ENCODE measurements at regions not wholly inside any gene's neighbourhood (a gene's known extent, or its start where the extent isn't known, plus 50 kb on each side); places are given as distances from the start of the nearest gene placed in this dataset.

DNA sequence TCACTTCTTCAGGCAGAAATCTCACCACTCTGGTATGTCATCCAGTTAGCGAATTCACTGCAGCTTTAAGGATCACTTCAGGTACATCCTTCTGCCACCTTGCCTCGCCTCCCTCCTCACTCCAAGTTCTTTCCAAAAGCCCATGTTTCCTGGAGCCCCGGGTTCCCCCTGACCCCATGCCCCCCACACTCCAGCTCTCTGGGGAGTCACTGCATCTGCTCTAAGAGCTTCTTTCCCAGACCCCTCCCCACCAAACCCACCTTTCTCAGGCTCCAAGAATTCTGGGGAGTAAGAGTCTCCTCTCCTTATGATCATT lies 969.5 kb upstream of the ZNF722 start:
- POLR2A ChIA-PET: no interaction called here
- no peak overlapping the region for H3K27ac ChIP-seq (ENCODE audit: low read length)
- DNase-seq (ENCODE audit: low read depth, low spot score) (no peak), ATAC-seq (no peak)
- no TSS peak for BruUV-seq (replicated peaks)
- CTCF ChIA-PET: no interaction called here
- no peaks in the 10 kb centered on the region for H3K27me3 ChIP-seq (ENCODE audit: control insufficient read depth, insufficient read depth, low read length)
- H3K4me1 ChIP-seq (ENCODE audit: control insufficient read depth, insufficient read depth, low read length): no peaks in the 10 kb centered on the region
- in situ Hi-C loops (cut with HindIII; ENCODE audit: low pct_unique_long_range_greater_than_20kb, low sequenced_read_pairs): no loop called here
- intact Hi-C loops (cut with micrococcal nuclease; ENCODE audit: unreplicated experiment): no loop called here
- H3K36me3 ChIP-seq (ENCODE audit: control insufficient read depth, insufficient read depth, low read length): no peaks in the 10 kb centered on the region
- no peak overlapping the region for H3K4me3 ChIP-seq (ENCODE audit: low read depth in 2 of 2, low read length in 2 of 2)
- TF ChIP-seq POLR2AphosphoS5 (IDR thresholded peaks at IDR 0.05; ENCODE audit: low read depth, low read length) (no peak), SIN3A (IDR thresholded peaks at IDR 0.05; ENCODE audit: borderline replicate concordance, insufficient read depth, low read depth, low read length) (no peak), TCF7L2 (IDR thresholded peaks at IDR 0.05; ENCODE audit: low read depth, low read length) (no peak)
- TF ChIP-seq, protein P1, sequence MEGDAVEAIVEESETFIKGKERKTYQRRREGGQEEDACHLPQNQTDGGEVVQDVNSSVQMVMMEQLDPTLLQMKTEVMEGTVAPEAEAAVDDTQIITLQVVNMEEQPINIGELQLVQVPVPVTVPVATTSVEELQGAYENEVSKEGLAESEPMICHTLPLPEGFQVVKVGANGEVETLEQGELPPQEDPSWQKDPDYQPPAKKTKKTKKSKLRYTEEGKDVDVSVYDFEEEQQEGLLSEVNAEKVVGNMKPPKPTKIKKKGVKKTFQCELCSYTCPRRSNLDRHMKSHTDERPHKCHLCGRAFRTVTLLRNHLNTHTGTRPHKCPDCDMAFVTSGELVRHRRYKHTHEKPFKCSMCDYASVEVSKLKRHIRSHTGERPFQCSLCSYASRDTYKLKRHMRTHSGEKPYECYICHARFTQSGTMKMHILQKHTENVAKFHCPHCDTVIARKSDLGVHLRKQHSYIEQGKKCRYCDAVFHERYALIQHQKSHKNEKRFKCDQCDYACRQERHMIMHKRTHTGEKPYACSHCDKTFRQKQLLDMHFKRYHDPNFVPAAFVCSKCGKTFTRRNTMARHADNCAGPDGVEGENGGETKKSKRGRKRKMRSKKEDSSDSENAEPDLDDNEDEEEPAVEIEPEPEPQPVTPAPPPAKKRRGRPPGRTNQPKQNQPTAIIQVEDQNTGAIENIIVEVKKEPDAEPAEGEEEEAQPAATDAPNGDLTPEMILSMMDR (IDR thresholded peaks at IDR 0.05): no peak
- TF ChIP-seq, protein P2, sequence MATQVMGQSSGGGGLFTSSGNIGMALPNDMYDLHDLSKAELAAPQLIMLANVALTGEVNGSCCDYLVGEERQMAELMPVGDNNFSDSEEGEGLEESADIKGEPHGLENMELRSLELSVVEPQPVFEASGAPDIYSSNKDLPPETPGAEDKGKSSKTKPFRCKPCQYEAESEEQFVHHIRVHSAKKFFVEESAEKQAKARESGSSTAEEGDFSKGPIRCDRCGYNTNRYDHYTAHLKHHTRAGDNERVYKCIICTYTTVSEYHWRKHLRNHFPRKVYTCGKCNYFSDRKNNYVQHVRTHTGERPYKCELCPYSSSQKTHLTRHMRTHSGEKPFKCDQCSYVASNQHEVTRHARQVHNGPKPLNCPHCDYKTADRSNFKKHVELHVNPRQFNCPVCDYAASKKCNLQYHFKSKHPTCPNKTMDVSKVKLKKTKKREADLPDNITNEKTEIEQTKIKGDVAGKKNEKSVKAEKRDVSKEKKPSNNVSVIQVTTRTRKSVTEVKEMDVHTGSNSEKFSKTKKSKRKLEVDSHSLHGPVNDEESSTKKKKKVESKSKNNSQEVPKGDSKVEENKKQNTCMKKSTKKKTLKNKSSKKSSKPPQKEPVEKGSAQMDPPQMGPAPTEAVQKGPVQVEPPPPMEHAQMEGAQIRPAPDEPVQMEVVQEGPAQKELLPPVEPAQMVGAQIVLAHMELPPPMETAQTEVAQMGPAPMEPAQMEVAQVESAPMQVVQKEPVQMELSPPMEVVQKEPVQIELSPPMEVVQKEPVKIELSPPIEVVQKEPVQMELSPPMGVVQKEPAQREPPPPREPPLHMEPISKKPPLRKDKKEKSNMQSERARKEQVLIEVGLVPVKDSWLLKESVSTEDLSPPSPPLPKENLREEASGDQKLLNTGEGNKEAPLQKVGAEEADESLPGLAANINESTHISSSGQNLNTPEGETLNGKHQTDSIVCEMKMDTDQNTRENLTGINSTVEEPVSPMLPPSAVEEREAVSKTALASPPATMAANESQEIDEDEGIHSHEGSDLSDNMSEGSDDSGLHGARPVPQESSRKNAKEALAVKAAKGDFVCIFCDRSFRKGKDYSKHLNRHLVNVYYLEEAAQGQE (IDR thresholded peaks at IDR 0.05; ENCODE audit: insufficient read depth in 1 of 2, low read depth in 2 of 2, low read length in 1 of 2): no peak
- peaks cover 3% of the 10 kb centered on the region; the same call in 1 of the 2 replicates for H3K9me3 ChIP-seq (ENCODE audit: control insufficient read depth, insufficient read depth, low read depth, low read length)

- in situ Hi-C loops (cut with HindIII; ENCODE audit: low pct_unique_long_range_greater_than_20kb, low sequenced_read_pairs): no loop called here
- no peak for DNase-seq (ENCODE audit: low read depth, low spot score)
- no peak for ATAC-seq
- H3K9me3 ChIP-seq (ENCODE audit: control insufficient read depth, insufficient read depth, low read depth, low read length): peaks cover 3% of the 10 kb centered on the region; the same call in 1 of the 2 replicates
- H3K4me1 ChIP-seq (ENCODE audit: control insufficient read depth, insufficient read depth, low read length): no peaks in the 10 kb centered on the region
- ChIA-PET CTCF (no interaction called here), POLR2A (no interaction called here)
- no peak overlapping the region for H3K27ac ChIP-seq (ENCODE audit: low read length)
- intact Hi-C loops (cut with micrococcal nuclease; ENCODE audit: unreplicated experiment): no loop called here
- no peaks in the 10 kb centered on the region for H3K27me3 ChIP-seq (ENCODE audit: control insufficient read depth, insufficient read depth, low read length)
- TF ChIP-seq, protein P2 (IDR thresholded peaks at IDR 0.05; ENCODE audit: insufficient read depth in 1 of 2, low read depth in 2 of 2, low read length in 1 of 2): no peak
- TF ChIP-seq, protein P1 (IDR thresholded peaks at IDR 0.05): no peak
- TF ChIP-seq TCF7L2 (IDR thresholded peaks at IDR 0.05; ENCODE audit: low read depth, low read length) (no peak), SIN3A (IDR thresholded peaks at IDR 0.05; ENCODE audit: borderline replicate concordance, insufficient read depth, low read depth, low read length) (no peak), POLR2AphosphoS5 (IDR thresholded peaks at IDR 0.05; ENCODE audit: low read depth, low read length) (no peak)
- H3K4me3 ChIP-seq (ENCODE audit: low read depth in 2 of 2, low read length in 2 of 2): no peak overlapping the region
- no TSS peak for BruUV-seq (replicated peaks)
- no peaks in the 10 kb centered on the region for H3K36me3 ChIP-seq (ENCODE audit: control insufficient read depth, insufficient read depth, low read length)
These were observed 968.6 kb upstream of the ZNF722 start for GRCh38 chr7:63030061-63030460.
